ENCODE measurements at regions not wholly inside any gene's neighbourhood (a gene's known extent, or its start where the extent isn't known, plus 50 kb on each side); places are given as distances from the start of the nearest gene placed in this dataset.
"Not testable (repeated sequence)": the region's sequence is repeated elsewhere in the genome, so short reads cannot be mapped to it uniquely, and the experiment has no call there.

DNA sequence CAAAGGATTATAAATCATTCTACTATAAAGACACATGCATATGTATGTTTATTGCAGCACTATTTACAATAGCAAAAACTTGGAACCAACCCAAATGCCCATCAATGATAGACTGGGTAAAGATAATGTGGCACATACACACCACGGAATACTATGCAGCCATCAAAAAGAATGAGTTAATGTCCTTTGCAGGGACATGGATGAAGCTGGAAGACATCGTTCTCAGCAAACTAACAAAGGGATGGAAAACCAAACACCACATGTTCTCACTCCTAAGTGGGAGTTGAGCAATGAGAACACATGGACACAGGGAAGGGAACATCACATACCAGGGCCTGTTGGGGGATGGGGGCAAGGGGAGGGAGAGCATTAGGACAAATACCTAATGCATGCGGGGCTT, 133.2 kb downstream of the ATXN3L start:
- DNase-seq (ENCODE audit: low read depth, low spot score): not testable (repeated sequence)

DNA sequence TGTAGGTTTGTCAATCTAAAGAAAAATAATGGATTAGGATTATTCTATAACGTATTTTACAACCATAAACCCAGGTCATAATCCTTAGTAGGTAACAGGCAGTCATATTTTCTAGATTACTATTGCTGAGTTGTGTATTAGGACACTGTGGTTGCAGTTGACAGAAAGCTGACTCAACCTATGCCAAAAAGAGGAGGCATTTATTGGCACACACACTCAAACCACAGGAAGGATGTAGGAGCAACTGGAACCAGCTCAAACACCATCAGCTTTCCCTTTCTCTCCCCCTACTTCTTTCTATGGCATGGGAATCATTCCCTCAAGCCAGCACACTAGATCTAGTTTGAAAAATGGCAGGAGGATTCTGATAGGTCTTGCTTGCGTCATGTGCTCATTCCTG, 136.4 kb upstream of the FAM9C start:
- no peak for DNase-seq (ENCODE audit: low read depth, low spot score)

DNA sequence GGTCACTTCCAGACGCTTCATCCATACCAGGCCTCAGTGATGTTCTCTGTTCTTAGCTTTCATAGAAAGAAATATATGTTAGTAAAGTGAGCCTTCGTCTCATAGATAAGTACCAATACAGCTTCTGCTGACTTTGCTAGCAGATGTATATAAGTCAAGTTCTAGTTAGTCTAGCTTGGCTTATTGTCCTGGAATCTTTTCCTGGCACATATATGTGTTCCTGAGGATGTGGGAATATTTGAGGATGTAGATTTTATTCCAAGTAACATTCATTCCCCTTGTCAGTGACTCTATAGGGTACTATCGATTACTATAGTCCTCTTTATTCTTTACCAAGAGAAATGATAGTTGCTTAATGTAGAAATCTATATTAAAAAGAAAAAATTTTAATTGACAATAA, 135.2 kb upstream of the FAM9C start:
- no peak for DNase-seq (ENCODE audit: low read depth, low spot score)

DNA sequence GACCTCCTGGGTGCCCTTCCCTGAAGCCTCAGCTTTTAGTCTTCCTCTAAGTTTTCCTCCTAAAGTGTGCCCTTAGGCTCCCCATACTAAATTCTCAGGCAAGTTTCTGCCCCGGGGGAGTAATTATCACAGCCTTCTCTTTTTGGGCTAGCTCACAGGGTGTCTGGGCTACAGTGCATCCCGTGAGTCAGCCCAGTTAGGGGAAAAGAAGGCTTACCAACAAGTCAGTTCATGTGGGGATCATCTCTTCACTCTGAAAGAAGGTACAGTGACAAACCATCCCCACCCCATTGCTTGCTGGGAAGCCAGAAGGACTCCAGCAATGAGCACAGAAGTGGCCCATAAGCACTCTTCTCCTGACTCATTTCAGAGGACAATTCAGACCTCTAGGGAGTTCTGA, 134.7 kb upstream of the FAM9C start:
- no peak for DNase-seq (ENCODE audit: low read depth, low spot score)

DNA sequence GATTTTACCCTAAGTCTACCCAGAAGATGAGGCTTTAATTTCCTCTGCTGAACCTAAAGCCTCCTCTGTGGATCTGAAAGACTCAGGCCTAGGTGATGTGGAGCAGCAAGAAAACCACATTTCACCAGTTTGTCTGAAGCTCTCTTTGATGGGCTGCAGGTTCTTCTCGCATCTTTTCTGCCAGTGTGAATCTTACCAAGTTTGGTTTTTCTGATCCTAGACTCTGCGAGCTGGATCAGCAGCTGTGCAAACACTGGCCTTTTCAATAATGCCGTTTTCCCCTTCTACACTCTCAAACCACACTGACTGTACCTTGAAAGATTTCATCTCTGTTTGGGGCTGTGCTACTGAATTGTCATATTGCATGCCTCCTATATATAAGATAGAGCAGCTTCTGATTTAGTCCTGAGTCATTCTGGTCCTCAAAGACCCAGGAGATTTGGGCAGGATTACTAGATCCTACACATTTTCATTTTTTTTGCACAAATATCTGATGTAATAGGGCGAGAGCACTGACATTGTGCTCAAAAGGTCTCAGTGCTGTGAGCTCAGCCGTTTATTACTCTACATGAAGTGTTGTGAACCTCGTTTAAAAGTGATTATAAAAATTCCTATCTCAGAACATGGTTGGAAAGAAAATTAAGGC, 133.6 kb upstream of the FAM9C start:
- DNase-seq (ENCODE audit: low read depth, low spot score): no peak

DNA sequence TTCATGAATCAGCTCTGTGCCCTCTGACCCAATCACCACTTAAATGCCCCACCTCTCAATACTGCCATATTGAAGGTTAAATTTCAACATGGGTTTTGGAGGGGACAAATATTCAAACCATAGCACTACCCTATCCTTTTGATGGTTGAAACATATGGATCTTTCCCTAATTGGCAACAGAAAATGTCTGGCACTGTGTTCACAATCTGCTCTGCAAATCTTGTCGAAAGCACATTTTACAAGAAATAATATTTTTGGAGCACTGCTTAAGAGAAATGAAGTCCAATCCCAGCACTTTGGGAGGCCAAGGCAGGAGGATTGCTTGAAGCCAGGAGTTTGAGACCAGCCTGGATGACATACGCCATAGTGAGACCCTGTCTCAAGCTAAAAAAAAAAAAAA, 130.6 kb upstream of the FAM9C start:
- DNase-seq (ENCODE audit: low read depth, low spot score): no peak

DNA sequence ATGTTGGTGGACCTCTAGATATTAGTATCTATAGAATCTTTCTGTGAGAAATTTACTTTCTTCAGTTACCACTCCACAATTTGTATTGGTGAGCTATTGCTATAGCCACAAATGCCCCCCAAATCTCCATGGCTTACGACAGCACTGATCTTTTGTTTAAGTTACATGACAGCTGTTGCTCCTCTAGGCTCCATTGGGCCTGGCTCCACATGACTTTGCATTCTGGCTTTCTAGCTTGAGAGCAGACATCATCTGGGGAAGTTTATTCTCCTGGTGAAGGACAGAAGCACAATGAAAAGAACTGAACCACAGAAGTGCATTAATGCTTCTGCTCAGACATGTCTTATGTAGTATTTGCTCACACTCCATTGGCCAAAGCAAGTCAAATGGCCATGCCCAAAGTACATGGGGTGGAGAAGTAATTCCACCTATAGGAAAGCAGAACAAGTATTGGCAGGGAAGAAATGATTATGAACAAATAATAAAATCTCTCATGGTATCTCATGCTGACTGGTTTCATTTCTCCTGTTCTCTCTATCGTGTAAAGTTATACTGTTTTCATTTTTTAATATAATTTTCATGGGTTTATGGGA, 126.6 kb upstream of the FAM9C start:
- no peak for DNase-seq (ENCODE audit: low read depth, low spot score)

DNA sequence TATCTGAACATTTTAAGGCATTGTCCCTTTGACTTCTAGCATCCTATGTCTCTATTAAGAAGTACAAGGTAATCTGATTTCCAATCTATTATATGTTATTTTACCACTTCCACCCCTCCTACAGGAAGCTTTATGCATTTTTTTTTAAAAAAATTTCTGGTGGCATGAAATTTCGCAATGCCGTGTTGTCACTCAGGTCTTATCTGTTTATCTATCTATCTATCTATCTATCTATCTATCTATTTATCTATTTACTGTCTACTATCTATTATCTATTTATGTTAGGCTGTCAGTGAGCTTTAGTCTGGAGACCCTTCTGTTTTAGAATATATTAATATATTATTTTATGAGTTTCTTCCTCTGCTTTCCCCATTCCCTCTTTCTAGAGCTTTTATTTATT, 125.3 kb upstream of the FAM9C start:
- no peak for DNase-seq (ENCODE audit: low read depth, low spot score)

DNA sequence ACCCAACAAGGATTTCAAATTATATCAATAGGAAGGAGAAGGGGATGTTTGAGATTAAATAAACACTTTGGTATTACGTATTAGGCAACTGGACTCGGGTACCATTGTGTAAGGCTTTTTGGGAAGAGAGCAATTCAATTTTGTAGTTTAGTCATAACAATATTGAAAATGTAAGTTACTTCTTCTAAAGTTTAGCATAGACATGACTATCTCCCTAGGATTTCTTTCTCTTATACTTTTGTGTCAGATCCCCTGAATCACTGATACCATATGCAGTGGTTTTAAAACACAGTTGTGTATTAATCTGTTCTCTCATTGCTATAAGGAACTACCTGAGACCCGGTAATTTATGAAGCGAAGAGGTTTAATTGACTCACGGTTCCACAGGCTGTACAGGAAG, 123.8 kb upstream of the FAM9C start:
- no peak for DNase-seq (ENCODE audit: low read depth, low spot score)

DNA sequence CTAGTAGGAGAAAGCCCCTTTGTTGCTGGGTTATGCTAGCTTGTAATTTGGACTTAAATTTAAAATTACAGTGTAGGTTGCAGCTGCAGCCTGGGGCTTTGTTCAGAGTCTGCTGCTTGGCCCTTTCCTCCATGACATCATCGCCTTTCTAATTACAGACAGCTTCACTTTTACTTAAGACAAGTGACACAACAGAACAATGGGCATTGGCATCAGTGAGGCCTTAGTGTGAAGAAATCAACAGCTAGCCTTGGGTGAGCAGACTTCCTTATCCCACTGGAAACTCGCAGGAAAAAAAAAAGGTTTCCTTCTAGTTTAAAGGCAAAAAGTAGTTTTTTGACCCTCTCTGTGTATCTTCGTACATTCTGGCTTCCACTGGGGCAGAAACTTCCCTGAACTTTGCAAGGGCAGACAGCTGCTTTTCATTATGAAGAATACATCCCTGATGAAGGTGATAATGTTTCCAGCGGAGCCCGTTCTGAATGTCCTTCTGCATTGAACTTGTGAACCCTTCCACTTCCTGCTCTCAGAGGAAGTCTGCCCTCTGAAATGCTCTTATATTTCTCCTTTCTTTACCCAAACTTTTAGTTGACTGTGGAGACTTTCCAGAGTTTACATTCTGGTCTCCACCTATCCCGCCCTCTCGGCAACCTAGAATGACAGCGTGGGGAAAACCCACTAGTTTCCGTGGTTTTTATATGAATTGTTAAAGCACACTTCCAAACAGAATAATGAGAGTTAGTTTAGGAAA, 123.2 kb upstream of the FAM9C start:
- no peak for DNase-seq (ENCODE audit: low read depth, low spot score)

DNA sequence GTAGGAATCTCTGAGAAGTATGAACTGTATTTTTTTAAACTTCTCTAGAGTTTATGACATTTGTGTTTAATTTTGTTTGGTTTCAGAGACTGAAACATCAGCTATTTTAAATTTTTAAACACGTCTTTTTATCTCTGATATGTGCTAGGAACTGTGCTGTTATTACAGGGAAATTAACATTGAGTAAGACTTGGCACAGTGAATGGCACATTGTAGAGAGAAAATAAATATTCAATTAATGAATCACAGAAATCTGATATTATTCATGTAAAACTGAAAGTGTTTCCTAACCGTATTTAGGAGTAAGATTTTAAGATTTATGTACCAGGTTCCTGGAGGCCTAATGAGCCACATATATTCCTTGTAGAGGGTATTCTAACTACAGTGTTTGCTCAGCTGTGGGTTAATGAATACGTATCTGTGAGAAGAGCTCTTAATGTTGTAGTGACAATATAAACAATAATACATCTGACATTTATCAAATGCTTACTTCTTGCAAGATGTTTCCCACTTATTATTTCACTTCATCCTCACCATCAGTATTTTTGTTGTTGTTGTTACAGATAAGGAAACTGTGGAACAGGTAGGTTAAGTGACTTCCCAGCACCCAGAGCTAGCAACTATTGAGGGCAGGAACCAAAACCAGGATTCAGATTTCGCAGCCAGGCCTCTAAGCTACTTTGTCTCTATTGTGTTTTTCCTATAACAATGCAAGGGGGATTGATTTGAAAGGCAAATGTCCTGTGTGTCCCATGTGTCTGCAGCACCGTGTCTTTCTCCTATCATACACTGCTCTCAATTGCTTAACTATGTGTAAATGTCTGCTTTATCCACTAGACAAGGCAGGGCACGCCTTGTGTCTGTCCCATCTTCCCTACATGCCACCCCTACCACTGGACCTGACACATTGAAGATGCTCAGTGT, 121.1 kb upstream of the FAM9C start:
- DNase-seq (ENCODE audit: low read depth, low spot score): no peak

DNA sequence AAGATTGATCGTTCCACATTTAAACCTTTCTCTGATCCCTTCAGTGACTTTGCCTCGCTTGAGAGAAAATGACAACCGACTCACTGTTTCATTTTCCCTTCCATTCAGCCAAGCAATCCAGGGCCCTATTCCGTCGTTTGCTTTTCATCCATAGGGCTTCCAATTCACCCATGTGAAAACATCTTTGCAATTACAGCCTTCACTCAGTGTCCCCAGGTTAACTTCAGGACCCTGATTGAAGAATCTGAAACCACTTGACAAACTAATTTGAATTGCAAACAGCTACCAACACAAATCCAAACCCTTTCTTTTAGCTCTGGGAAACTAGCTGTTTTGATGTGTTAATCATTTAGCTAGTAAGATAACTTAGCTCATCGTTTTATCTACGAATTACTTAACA, 120.2 kb upstream of the FAM9C start:
- DNase-seq (ENCODE audit: low read depth, low spot score): no peak

DNA sequence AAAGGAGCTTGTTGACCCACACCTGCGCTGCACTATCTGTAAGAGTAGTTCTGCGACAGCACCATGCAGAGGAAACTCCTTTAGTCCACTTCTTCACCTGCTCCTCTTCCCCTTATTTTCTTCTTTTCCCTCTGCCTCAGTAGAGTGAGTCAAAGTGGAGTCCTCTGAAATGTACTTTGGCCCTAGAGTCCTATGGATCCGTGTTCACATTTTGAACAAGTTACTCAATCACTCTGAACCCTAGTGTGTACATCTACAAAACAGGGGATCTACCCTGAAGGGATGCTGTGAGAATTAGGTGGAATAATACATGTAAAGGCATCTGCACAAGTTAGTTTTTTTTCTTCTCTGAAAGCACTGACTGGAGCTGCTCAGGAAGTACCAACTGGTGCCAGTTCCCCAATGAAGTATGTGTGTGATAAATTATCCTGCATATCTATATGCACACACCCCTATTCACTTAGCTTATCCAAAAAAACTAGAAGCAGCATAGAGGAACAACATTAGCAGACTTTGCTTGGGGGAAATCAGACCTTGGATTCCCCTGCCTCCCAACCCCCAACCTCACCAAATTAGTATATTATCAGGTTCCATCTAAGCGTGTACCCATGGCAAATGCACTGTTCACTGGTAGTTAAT, 118.5 kb upstream of the FAM9C start:
- no peak for DNase-seq (ENCODE audit: low read depth, low spot score)

DNA sequence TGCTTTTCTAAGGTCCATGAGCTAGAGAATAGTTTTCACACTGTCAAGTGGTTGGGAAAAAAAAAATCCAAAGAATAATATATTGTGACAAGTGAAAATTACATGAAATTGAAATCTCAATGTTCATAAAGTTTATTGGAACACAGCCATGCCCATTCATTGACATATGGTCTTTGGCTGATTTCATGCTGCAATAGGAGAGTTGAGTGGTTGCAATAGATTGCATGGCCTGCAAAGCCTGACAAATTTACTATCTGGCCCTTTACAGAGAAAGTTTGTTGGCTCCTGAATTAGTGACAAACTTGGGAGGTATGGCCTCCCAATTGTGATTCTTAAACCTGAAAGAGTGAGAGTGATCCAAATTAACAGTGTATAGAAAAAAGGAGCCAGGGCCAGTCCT, 115.5 kb upstream of the FAM9C start:
- no peak for DNase-seq (ENCODE audit: low read depth, low spot score)

DNA sequence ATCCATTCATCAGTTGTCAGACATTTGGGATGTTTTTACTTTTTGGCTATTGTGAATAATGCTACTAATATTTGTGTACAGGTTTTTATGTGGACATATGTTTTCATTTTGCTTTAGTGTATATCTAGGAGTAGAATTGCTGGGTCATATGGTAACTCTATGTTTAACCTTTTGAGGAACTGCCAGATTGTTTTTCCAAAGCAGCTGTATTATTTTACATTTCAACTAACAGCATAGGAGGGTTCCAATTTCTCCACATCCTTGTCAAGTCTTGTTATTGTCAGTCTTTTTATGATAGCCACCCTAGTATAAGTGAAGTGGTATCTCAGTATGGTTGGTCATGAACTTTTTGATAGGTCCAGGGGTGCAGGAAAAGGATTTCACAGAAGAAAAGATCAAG, 114.5 kb upstream of the FAM9C start:
- no peak for DNase-seq (ENCODE audit: low read depth, low spot score)

DNA sequence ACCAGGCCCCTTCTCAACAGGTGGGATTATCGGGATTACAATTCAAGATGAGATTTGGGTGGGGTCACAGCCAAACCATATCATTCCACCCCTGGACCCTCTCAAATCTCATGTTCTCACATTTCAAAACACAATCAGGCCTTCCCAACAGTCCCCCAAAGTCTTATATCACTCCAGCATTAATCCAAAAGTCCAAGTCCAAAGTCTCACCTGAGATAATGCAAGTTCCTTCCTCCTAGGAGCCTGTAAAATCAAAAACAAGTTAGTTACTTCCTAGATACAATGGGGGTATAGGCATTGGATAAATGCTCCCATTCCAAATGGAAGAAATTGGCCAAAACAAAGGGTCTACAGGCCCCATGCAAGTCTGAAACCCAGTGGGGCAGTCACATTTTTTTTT, 111.1 kb upstream of the FAM9C start:
- DNase-seq (ENCODE audit: low read depth, low spot score): not testable (repeated sequence)

DNA sequence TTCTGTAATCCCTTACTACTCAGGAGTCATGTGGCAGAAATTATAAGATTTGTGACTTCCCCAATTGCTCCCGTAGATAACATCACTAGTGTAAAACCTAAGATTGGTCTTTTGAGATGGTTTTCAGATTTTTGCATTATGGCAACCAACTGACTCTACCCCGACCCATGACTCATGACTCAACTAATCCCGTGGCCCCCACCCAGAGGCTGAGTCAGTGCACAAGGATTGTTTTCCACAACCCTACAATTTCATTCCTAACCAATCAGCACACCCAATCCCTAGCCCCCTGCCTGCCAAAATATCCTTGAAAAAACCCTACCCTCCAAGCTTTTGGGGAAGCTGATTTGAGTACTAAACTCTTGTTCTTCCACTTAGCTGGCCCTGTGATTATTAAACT, 109.4 kb upstream of the FAM9C start:
- no peak for DNase-seq (ENCODE audit: low read depth, low spot score)

DNA sequence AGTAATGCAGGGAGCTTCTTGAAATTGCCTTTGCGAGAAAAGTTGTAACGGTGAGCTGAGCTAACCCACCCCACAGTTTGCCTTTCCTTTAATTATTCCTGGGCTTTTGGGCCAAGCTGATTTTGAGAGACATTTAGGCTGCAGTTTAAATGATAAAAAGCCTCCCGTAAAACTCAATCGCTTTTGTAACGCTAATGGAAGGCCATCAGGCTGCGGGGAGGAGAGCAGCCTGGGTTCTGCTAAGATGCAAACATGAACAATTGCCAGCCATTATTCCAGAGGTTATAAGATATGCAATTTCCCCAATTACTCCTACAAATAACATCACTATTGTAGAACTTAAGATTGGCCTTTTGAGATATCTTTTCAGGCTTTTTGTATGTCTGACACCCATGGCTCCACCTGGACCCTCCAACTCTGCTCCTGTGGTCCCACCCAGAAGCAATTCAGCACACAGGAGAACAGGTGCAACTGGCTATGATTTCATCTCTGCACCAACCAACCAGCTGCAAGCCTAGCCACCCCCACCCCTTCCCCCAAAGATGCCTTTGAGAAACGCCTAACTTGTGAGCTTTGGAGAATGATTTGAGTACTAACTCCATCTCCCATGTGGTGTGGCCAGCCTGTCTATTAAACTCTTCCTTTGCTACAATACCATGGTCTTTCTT, 108.2 kb upstream of the FAM9C start:
- DNase-seq (ENCODE audit: low read depth, low spot score): no peak

DNA sequence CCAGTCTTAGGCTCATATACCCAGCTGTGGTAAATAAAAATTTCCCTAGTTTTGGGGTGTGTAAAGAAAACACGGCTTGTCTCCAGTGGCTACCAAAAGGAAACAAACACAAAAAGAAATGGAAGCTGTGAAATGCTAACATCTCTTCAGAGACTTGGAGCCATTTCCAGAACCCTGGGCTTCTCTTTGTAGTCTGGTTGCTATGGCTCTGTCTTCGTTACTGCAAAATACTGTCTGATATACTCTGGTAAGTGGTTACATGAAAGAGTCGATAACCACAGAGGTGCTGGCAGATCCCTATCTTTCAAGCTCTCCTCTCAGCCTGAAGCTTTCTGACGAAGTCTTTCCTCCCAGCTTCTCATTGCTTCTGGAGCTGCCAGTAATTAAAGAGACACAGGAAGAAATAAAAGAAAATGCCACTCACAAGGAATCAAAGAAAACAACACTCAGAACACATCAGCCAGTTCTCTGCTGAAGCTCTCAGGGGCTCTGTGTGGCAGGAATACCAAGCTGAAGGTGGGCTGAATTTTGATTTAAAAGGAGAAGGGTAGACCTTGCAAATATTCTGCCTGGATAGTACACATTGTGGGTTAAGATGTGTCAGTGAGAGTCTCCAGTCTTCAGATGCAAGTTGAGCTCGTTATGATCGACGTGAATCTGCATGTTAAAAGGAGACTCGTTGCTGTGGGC, 107.6 kb upstream of the FAM9C start:
- DNase-seq (ENCODE audit: low read depth, low spot score): no peak

DNA sequence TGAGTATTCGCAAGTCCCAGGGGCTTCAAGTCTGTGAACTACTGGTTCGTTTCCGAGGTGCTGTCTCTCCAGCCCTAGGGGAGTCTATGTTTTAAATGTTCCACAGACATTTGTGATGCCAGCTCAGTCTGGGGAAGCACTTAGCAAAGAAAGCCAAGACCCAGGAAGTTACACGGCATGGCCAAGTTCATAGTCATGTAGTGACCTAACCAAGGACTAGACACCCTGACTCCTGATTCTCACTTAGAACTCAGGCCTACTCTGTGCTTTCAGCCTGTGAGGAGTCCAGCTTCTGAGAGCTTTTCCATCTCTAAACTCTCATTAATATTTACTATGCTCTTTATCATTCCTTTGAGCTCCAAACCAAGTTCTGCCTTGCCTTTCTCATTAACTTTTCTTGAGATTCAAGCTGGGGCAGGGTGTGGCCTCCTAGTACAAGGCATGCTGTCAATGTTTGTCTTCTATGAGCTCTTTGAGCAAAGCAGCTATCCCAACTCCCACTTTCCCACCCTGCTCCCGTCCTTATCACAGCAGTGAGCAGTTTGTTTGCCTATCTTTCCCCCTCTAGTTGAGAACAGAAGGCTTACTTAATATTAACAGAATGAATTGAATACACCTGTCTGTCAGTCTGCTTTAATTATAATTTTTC, 105.4 kb upstream of the FAM9C start:
- no peak for DNase-seq (ENCODE audit: low read depth, low spot score)
